IMR-90 (cell line): ENCODE measurements at regions not wholly inside any gene's neighbourhood (a gene's known extent, or its start where the extent isn't known, plus 50 kb on each side); places are given as distances from the start of the nearest gene placed in this dataset.

ENCODE experiments used
- BHLHE40 ChIP-seq: fragments of 150-350 bp; IDR thresholded peaks from 2 replicates; pipeline ENCODE4 v1.6.1; 2016; ENCODE audit warnings: mild to moderate bottlenecking, low read depth, low read length
- CEBPB ChIP-seq: IDR thresholded peaks from 2 replicates; pipeline ENCODE4 v1.6.1; 2012; ENCODE audit warnings: low read depth, low read length, improper control_type of control experiment
- CTCF ChIP-seq: conservative IDR thresholded peaks from 2 replicates; pipeline ENCODE4 v1.5.1; 2012; ENCODE audit warnings: mild to moderate bottlenecking, low read depth, low read length, improper control_type of control experiment
- ELK1 ChIP-seq: fragments of 150-350 bp; IDR thresholded peaks from 2 replicates; pipeline ENCODE4 v1.6.1; 2016; ENCODE audit warnings: low read depth, mild to moderate bottlenecking, low read length, moderate library complexity, borderline replicate concordance
- FOS ChIP-seq: fragments of 150-350 bp; IDR thresholded peaks from 2 replicates; pipeline ENCODE4 v1.6.1; 2016; ENCODE audit warnings: low read depth, low read length
- MAFK ChIP-seq: IDR thresholded peaks from 2 replicates; pipeline ENCODE4 v1.6.1; 2012; ENCODE audit warnings: low read depth, low read length, improper control_type of control experiment
- MAZ ChIP-seq: IDR thresholded peaks from 2 replicates; pipeline ENCODE4 v1.6.1; 2012; ENCODE audit warnings: low read depth, mild to moderate bottlenecking, low read length, improper control_type of control experiment, moderate library complexity, borderline replicate concordance
- POLR2A ChIP-seq: IDR thresholded peaks from 2 replicates; pipeline ENCODE4 v1.6.1; 2012; ENCODE audit warnings: mild to moderate bottlenecking, low read depth, low read length
- RAD21 ChIP-seq: IDR thresholded peaks from 2 replicates; pipeline ENCODE4 v1.6.1; 2012; ENCODE audit warnings: low read length, improper control_type of control experiment
- RCOR1 ChIP-seq: IDR thresholded peaks from 2 replicates; pipeline ENCODE4 v1.6.1; 2012; ENCODE audit warnings: mild to moderate bottlenecking, low read length, improper control_type of control experiment; ENCODE audit not compliant: insufficient replicate concordance
- RFX5 ChIP-seq: IDR thresholded peaks from 2 replicates; pipeline ENCODE4 v1.8.0; 2012; ENCODE audit warnings: low read depth, mild to moderate bottlenecking, low read length, moderate library complexity
- SMC3 ChIP-seq: fragments of 150-350 bp; IDR thresholded peaks from 2 replicates; pipeline ENCODE4 v1.6.1; 2016; ENCODE audit warnings: low read depth, mild to moderate bottlenecking, antibody characterized with exemption, low read length, moderate library complexity

GRCh38 chr1:228985661-228986060 lies 250.4 kb downstream of the RHOU start:
- TF ChIP-seq CTCF (no peak), RFX5 (no peak), POLR2A (no peak), SMC3 (no peak), BHLHE40 (no peak), FOS (no peak), CEBPB (no peak), RCOR1 (no peak), MAZ (no peak), MAFK (no peak), RAD21 (no peak), ELK1 (no peak)
